ENCODE measurements at regions not wholly inside any gene's neighbourhood (a gene's known extent, or its start where the extent isn't known, plus 50 kb on each side); places are given as distances from the start of the nearest gene placed in this dataset.

DNA sequence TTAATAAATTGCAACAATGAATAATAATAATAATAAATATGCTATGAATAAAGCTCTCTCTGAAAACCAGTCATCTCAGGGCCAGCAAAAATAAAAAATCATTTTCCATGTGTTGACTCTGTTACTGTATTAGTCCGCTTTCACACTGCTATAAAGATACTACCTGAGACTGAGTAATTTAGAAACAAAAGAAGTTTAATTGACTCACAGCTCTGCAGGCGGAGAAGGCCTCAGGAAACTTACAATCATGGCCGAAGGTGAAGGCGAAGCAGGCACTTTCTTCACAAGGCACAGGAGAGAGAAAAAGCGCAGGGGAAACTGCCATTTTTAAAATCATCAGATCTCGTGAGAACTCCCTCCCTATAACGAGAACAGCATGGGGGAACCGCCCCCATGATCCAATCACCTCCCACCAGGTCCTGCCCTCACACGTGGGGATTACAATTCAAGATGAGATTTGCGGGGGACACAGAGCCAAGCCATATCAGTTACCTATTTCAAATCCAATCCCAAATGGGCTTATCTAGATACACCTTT, 224.1 kb downstream of the IGSF11 start:
- no peak for DNase-seq
- H3K27ac ChIP-seq = no peak overlapping the region
- H3K36me3 ChIP-seq = no peaks in the 10 kb centered on the region
- H3K4me3 ChIP-seq = no peak overlapping the region
- no peaks in the 10 kb centered on the region for H3K9me3 ChIP-seq
- intact Hi-C loops (cut with DNase I) = no loop called here
- peaks cover 0 to 9% (median 0%) of the 10 kb centered on the region in 4 donors for H3K27me3 ChIP-seq
- 76 to 87% methylated on average over 10 of the region's 10 CpGs for WGBS, 2 donors
- no peak for TF ChIP-seq CTCF (IDR thresholded peaks at IDR 0.05)
- TF ChIP-seq POLR2A (IDR thresholded peaks at IDR 0.05) = no peak
- H3K4me1 ChIP-seq = no peaks in the 10 kb centered on the region

GRCh38 chr3:118811236-118811732, 223.4 kb downstream of the IGSF11 start:
- Histone ChIP-seq H3K27me3 (peaks cover 0 to 9% (median 0%) of the 10 kb centered on the region in 4 donors), H3K4me3 (no peak overlapping the region), H3K9me3 (no peaks in the 10 kb centered on the region), H3K36me3 (no peaks in the 10 kb centered on the region), H3K27ac (no peak overlapping the region), H3K4me1 (no peaks in the 10 kb centered on the region)
- TF ChIP-seq POLR2A (IDR thresholded peaks at IDR 0.05) (no peak), CTCF (IDR thresholded peaks at IDR 0.05) (no peak)
- WGBS, 2 donors = 55 to 76% methylated on average over 3 of the region's 3 CpGs
- intact Hi-C loops (cut with DNase I) = no loop called here
- no peak for DNase-seq

GRCh38 chr3:118813472-118813871, 221.2 kb downstream of the IGSF11 start:
- no peaks in the 10 kb centered on the region for H3K36me3 ChIP-seq
- intact Hi-C loops (cut with DNase I) = no loop called here
- peaks cover 0 to 8% (median 4%) of the 10 kb centered on the region in 3 donors for H3K4me1 ChIP-seq
- no peak for DNase-seq
- H3K27me3 ChIP-seq = peaks cover 0 to 2% (median 0%) of the 10 kb centered on the region in 4 donors
- WGBS, 2 donors = 71% methylated on average over 3 to 4 of the region's 4 CpGs
- no peaks in the 10 kb centered on the region for H3K9me3 ChIP-seq
- H3K4me3 ChIP-seq = no peak overlapping the region
- no peak overlapping the region for H3K27ac ChIP-seq
- TF ChIP-seq CTCF (IDR thresholded peaks at IDR 0.05) (no peak), POLR2A (IDR thresholded peaks at IDR 0.05) (no peak)

DNA sequence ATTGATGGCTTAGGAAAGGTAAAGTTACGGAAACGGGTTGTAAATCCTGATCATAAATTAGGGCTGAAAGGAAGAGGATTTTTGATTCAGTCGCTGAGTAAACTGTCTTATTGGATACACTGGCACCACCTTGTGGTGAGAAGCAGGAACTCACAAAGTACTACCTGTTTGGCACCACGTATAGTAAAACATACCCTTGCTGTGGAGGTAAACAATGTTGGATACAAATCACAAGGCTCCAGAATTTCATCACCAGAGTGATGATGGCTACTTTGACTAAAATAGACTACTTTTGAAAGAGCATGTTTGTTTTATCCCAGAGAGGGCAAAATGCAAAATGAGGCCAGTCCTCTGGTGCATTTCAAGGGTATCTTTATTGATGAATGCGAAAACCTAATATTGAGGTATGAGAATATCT, 216.9 kb downstream of the IGSF11 start:
- DNase-seq = no peak
- TF ChIP-seq POLR2A (IDR thresholded peaks at IDR 0.05) (no peak), CTCF (IDR thresholded peaks at IDR 0.05) (peak; percentile 34 to 82 (median 68))
- intact Hi-C loops (cut with DNase I) = no loop called here
- H3K4me3 ChIP-seq = no peak overlapping the region
- peaks cover 0 to 8% (median 4%) of the 10 kb centered on the region in 3 donors for H3K4me1 ChIP-seq
- H3K27ac ChIP-seq = no peak overlapping the region
- H3K27me3 ChIP-seq = no peaks in the 10 kb centered on the region
- WGBS, 2 donors = 21 to 25% methylated on average over 5 of the region's 5 CpGs
- H3K9me3 ChIP-seq = no peaks in the 10 kb centered on the region
- no peaks in the 10 kb centered on the region for H3K36me3 ChIP-seq

- Histone ChIP-seq H3K36me3 (no peaks in the 10 kb centered on the region), H3K27me3 (no peaks in the 10 kb centered on the region), H3K4me3 (no peak overlapping the region), H3K4me1 (peaks cover 0 to 8% (median 4%) of the 10 kb centered on the region in 3 donors), H3K27ac (no peak overlapping the region), H3K9me3 (no peaks in the 10 kb centered on the region)
- WGBS, 2 donors = 40 to 43% methylated on average over 2 of the region's 2 CpGs
- DNase-seq = no peak
- intact Hi-C loops (cut with DNase I) = no loop called here
- TF ChIP-seq POLR2A (IDR thresholded peaks at IDR 0.05) (no peak), CTCF (IDR thresholded peaks at IDR 0.05) (no peak)
These were observed 216.3 kb downstream of the IGSF11 start for GRCh38 chr3:118818386-118818785.
